Gastrocnemius medialis (tissue), 4 donors: ENCODE measurements at regions not wholly inside any gene's neighbourhood (a gene's known extent, or its start where the extent isn't known, plus 50 kb on each side); places are given as distances from the start of the nearest gene placed in this dataset.
"Not testable (repeated sequence)": the region's sequence is repeated elsewhere in the genome, so short reads cannot be mapped to it uniquely, and the experiment has no call there.

Experiments used
- CTCF ChIP-seq, 5 experiments: fragments of 450-650 bp in 3 of 5; fragments of 200-600 bp in 2 of 5; sonication (generic) in 2 of 5; IDR thresholded peaks in 4 of 5; conservative IDR thresholded peaks in 1 of 5; 1 replicate in 4 of 5; 2 replicates in 1 of 5; pipeline ENCODE4 v1.5.1; 2016 to 2019; ENCODE audit warnings: antibody characterized with exemption in 5 of 5, mild to moderate bottlenecking in 3 of 5, moderate library complexity in 3 of 5
- POLR2A ChIP-seq, 2 donors: fragments of 450-650 bp; IDR thresholded peaks; one replicate each; pipeline ENCODE4 v1.6.1; 2017; ENCODE audit warnings: antibody characterized with exemption in 2 of 2, mild to moderate bottlenecking in 2 of 2, moderate library complexity in 2 of 2

DNA sequence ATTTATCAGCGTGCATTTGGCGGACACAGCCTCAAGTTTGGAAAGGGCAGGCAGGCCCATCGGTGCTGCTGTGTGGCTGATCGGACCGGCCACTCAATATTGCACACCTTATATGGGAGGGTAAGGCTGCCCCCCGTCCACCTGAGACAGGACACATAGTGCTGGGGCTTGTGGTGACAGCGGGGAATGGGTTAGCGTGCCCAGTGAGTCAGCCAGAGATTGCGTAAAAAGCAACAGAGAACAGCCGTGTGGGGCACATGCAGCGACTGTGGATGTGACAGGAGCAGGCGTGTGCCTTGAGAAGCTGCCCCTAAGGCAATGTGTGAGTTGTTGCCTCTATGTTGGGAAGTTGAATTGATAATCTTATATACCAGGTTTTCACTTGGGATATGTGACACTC is 56.6 kb upstream of the MUC20 start:
- TF ChIP-seq CTCF (IDR thresholded peaks at IDR 0.05 in 4 of 5, conservative IDR thresholded peaks at IDR 0.05 in 1 of 5); POLR2A (IDR thresholded peaks at IDR 0.05): not testable (repeated sequence)
